ENCODE measurements at regions not wholly inside any gene's neighbourhood (a gene's known extent, or its start where the extent isn't known, plus 50 kb on each side); places are given as distances from the start of the nearest gene placed in this dataset.
"Not testable (repeated sequence)": the region's sequence is repeated elsewhere in the genome, so short reads cannot be mapped to it uniquely, and the experiment has no call there.

DNA sequence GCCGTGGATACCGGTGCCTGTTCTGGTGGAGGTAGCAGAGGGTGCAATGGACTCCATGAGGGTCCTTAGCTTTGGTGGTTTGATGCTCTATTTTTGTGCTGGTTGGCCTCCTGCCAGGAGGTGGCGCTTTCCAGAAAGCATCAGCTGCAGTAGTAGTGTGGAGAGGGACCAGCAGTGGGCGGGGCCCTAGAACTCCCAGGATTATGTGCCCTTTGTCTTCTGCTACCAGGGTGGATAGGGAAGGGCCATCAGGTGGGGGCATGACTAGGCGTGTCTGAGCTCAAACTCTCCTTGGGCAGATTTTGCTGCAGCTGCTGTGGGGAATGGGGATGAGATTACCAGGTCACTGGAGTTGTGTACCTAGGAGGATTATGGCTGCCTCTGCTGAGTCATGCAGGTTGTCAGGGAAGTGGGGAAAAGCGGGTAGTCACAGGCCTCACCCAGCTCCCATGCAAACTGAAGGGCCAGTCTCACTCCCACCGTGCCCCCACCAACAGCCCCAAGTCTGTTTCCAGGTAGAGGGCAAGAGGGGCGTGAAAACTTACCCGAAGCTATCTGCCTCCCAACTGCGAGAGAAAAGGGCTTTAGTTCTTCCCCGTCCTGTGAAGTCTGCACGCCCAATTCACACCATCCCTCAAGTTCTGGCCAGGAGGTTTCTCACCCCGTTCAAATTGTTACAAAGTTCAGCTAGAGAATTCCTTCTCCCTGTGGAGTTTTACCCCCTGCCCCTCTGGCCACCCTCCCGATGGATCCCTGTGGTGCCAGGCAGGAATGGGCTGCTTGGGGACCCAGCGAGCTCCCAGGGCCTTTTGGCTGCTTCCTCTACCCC is 235.0 kb downstream of the DHX15 start:
- DNase-seq (ENCODE audit: low read depth, low spot score); POLR2A ChIA-PET: not testable (repeated sequence)

DNA sequence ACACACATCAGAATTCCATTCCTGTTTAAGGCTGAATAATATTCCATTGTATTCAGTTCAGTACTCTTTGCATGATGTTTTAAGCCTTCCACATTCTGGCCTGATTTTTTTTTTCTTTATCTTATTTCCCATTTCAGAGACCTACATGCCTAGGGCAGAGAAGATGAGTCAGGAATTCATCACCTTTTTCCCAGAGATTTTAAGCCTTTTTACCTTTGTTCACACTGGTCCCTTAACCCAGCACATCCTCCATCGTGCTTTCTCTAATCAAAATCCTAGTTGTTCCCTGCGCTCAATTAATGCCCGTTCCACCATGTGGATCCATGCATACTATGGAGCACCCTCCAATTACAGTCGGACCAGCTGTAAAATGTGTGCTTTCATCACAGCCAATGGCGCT is 245.1 kb downstream of the DHX15 start:
- no peaks in the 10 kb centered on the region for H3K27me3 ChIP-seq (ENCODE audit: control insufficient read depth in 2 of 2, insufficient read depth in 2 of 2, low read length in 2 of 2)
- H3K9ac ChIP-seq (replicated peaks; ENCODE audit: extremely low read depth, insufficient read depth, low read length), result no peak overlapping the region
- no peak overlapping the region for H2AFZ ChIP-seq (ENCODE audit: low read depth, low read length)
- H3K36me3 ChIP-seq (ENCODE audit: control insufficient read depth in 2 of 2, extremely low read depth in 1 of 2, insufficient read depth in 2 of 2, low read length in 2 of 2), result no peaks in the 10 kb centered on the region
- H3K9me1 ChIP-seq (replicated peaks; ENCODE audit: control insufficient read depth, extremely low read depth, insufficient read depth, low read length), result no peaks in the 10 kb centered on the region
- H3K27ac ChIP-seq (ENCODE audit: insufficient read depth, low read depth, low read length), result no peak overlapping the region
- no peak overlapping the region for H3K4me2 ChIP-seq (ENCODE audit: insufficient read depth, low read length)
- BruUV-seq (replicated peaks), result no TSS peak
- TF ChIP-seq, protein P1, sequence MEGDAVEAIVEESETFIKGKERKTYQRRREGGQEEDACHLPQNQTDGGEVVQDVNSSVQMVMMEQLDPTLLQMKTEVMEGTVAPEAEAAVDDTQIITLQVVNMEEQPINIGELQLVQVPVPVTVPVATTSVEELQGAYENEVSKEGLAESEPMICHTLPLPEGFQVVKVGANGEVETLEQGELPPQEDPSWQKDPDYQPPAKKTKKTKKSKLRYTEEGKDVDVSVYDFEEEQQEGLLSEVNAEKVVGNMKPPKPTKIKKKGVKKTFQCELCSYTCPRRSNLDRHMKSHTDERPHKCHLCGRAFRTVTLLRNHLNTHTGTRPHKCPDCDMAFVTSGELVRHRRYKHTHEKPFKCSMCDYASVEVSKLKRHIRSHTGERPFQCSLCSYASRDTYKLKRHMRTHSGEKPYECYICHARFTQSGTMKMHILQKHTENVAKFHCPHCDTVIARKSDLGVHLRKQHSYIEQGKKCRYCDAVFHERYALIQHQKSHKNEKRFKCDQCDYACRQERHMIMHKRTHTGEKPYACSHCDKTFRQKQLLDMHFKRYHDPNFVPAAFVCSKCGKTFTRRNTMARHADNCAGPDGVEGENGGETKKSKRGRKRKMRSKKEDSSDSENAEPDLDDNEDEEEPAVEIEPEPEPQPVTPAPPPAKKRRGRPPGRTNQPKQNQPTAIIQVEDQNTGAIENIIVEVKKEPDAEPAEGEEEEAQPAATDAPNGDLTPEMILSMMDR (IDR thresholded peaks at IDR 0.05; ENCODE audit: extremely low read depth in 1 of 2, insufficient read depth in 1 of 2, low read depth in 1 of 2, low read length in 2 of 2), result no peak
- TF ChIP-seq POLR2AphosphoS5 (IDR thresholded peaks at IDR 0.05; ENCODE audit: insufficient read depth, low read depth, low read length), result no peak
- TF ChIP-seq EZH2 (IDR thresholded peaks at IDR 0.05; ENCODE audit: borderline replicate concordance, low read depth, low read length, severe bottlenecking), result no peak
- TF ChIP-seq FOS (IDR thresholded peaks at IDR 0.05; ENCODE audit: borderline replicate concordance, insufficient read depth, low read length), result no peak
- no peak for TF ChIP-seq POLR2A (IDR thresholded peaks at IDR 0.05; ENCODE audit: low read depth, low read length)
- no peak for TF ChIP-seq JUN (IDR thresholded peaks at IDR 0.05; ENCODE audit: borderline replicate concordance, insufficient read depth, insufficient read length, low read depth)
- no peak for TF ChIP-seq GATA2 (IDR thresholded peaks at IDR 0.05; ENCODE audit: insufficient read depth, insufficient read length, low read depth, low read length)
- no peak for TF ChIP-seq MYC (IDR thresholded peaks at IDR 0.05; ENCODE audit: low read depth, low read length)
- TF ChIP-seq, protein P2, sequence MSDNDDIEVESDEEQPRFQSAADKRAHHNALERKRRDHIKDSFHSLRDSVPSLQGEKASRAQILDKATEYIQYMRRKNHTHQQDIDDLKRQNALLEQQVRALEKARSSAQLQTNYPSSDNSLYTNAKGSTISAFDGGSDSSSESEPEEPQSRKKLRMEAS (IDR thresholded peaks at IDR 0.05; ENCODE audit: insufficient read depth, insufficient read length), result no peak
- H3K79me2 ChIP-seq (ENCODE audit: control insufficient read depth, insufficient read depth, low read length), result no peaks in the 10 kb centered on the region
- H4K20me1 ChIP-seq (replicated peaks; ENCODE audit: control insufficient read depth, extremely low read depth, insufficient read depth, low read length), result no peaks in the 10 kb centered on the region
- no peak for DNase-seq (ENCODE audit: low read depth, low spot score)
- no peak for FAIRE-seq
- dilution Hi-C loops (cut with MboI; ENCODE audit: extremely low pct_ligation_motif_present, low sequenced_read_pairs) (no loop called here), intact Hi-C loops (cut with micrococcal nuclease) (no loop called here)
- ChIA-PET POLR2A (no interaction called here), CTCF (no interaction called here)
- H3K4me3 ChIP-seq (replicated peaks in 1 of 3; ENCODE audit: insufficient read depth in 1 of 3, low read depth in 1 of 3, low read length in 3 of 3), result no peak overlapping the region
- H3K4me1 ChIP-seq (ENCODE audit: control insufficient read depth, extremely low read depth, insufficient read depth, low read length), result no peaks in the 10 kb centered on the region
- H3K9me3 ChIP-seq (replicated peaks; ENCODE audit: control insufficient read depth, insufficient read depth, low read length), result no peaks in the 10 kb centered on the region

More for the DNA sequence above, 235.0 kb downstream of the DHX15 start:
- H3K9ac ChIP-seq (replicated peaks; ENCODE audit: extremely low read depth, insufficient read depth, low read length); H3K27ac ChIP-seq (ENCODE audit: insufficient read depth, low read depth, low read length); H3K4me3 ChIP-seq (replicated peaks in 1 of 3; ENCODE audit: insufficient read depth in 1 of 3, low read depth in 1 of 3, low read length in 3 of 3); H3K4me2 ChIP-seq (ENCODE audit: insufficient read depth, low read length); BruUV-seq (replicated peaks); H2AFZ ChIP-seq (ENCODE audit: low read depth, low read length); H3K9me3 ChIP-seq (replicated peaks; ENCODE audit: control insufficient read depth, insufficient read depth, low read length); H3K27me3 ChIP-seq (ENCODE audit: control insufficient read depth in 2 of 2, insufficient read depth in 2 of 2, low read length in 2 of 2); H3K79me2 ChIP-seq (ENCODE audit: control insufficient read depth, insufficient read depth, low read length); H4K20me1 ChIP-seq (replicated peaks; ENCODE audit: control insufficient read depth, extremely low read depth, insufficient read depth, low read length); H3K36me3 ChIP-seq (ENCODE audit: control insufficient read depth in 2 of 2, extremely low read depth in 1 of 2, insufficient read depth in 2 of 2, low read length in 2 of 2); FAIRE-seq; H3K4me1 ChIP-seq (ENCODE audit: control insufficient read depth, extremely low read depth, insufficient read depth, low read length); intact Hi-C loops (cut with micrococcal nuclease); dilution Hi-C loops (cut with MboI; ENCODE audit: extremely low pct_ligation_motif_present, low sequenced_read_pairs); CTCF ChIA-PET; H3K9me1 ChIP-seq (replicated peaks; ENCODE audit: control insufficient read depth, extremely low read depth, insufficient read depth, low read length): not testable (repeated sequence)

Measured in endothelial cell of umbilical vein (primary cell).